ENCODE measurements at regions not wholly inside any gene's neighbourhood (a gene's known extent, or its start where the extent isn't known, plus 50 kb on each side); places are given as distances from the start of the nearest gene placed in this dataset.

DNA sequence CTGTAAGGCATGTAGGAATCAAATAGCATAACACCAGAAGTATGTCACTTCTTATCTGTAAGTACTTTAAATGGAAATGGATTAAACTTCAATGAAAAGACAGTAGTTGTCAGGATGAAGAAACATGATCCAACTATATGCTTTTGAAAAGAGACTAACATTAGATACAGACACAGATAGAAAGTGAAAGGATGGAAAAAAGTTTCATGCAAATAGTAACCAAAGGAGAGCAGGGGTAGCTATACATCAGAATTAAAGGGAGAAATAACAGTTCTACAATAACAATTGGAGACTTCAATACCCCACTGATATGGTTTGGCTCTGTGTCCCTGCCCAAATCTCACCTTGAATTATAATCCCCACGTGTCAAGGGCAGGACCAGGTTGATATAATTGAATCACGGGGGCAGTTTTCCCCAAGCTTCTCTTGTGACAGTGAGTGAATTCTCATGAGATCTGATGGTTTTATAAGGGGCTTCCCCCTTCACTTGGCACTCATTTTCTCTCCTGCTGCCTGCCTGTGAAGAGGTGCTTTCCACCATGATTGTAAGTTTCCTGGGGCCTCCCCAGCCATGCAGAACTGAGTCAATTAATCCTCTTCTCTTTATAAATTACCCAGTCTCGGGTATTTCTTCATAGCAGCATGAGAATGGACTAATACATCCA lies 205.4 kb upstream of the CDH2 start:
- no peak overlapping the region for H3K4me3 ChIP-seq
- no peaks in the 10 kb centered on the region for H3K36me3 ChIP-seq
- no peaks in the 10 kb centered on the region for H3K4me1 ChIP-seq
- H3K27ac ChIP-seq, result no peak overlapping the region
- H3K27me3 ChIP-seq, result no peaks in the 10 kb centered on the region
- TF ChIP-seq POLR2A (IDR thresholded peaks at IDR 0.05) (no peak), CTCF (IDR thresholded peaks at IDR 0.05) (no peak)
- no peaks in the 10 kb centered on the region for H3K9me3 ChIP-seq
- DNase-seq, result no peak
- intact Hi-C loops (cut with DNase I; ENCODE audit: low total_unique reads), result no loop called here

GRCh38 chr18:28372186-28372585 lies 195.3 kb upstream of the CDH2 start:
- H3K4me1 ChIP-seq, result no peaks in the 10 kb centered on the region
- H3K27ac ChIP-seq, result no peak overlapping the region
- TF ChIP-seq POLR2A (IDR thresholded peaks at IDR 0.05), result no peak
- TF ChIP-seq CTCF (IDR thresholded peaks at IDR 0.05), result no peak
- H3K9me3 ChIP-seq, result no peaks in the 10 kb centered on the region
- no peaks in the 10 kb centered on the region for H3K27me3 ChIP-seq
- no peak overlapping the region for H3K4me3 ChIP-seq
- no peak for DNase-seq
- intact Hi-C loops (cut with DNase I; ENCODE audit: low total_unique reads), result no loop called here
- no peaks in the 10 kb centered on the region for H3K36me3 ChIP-seq

- H3K4me1 ChIP-seq, result no peaks in the 10 kb centered on the region
- TF ChIP-seq CTCF (IDR thresholded peaks at IDR 0.05) (no peak), POLR2A (IDR thresholded peaks at IDR 0.05) (no peak)
- no peaks in the 10 kb centered on the region for H3K9me3 ChIP-seq
- no peak overlapping the region for H3K27ac ChIP-seq
- no peak overlapping the region for H3K4me3 ChIP-seq
- DNase-seq, result no peak
- no peaks in the 10 kb centered on the region for H3K36me3 ChIP-seq
- H3K27me3 ChIP-seq, result no peaks in the 10 kb centered on the region
- intact Hi-C loops (cut with DNase I; ENCODE audit: low total_unique reads), result no loop called here
These were observed 189.7 kb upstream of the CDH2 start for GRCh38 chr18:28366676-28367075.

- Histone ChIP-seq H3K4me1 (no peaks in the 10 kb centered on the region), H3K9me3 (no peaks in the 10 kb centered on the region), H3K4me3 (no peak overlapping the region), H3K27ac (no peak overlapping the region), H3K36me3 (no peaks in the 10 kb centered on the region), H3K27me3 (no peaks in the 10 kb centered on the region)
- TF ChIP-seq CTCF (IDR thresholded peaks at IDR 0.05), result no peak
- TF ChIP-seq POLR2A (IDR thresholded peaks at IDR 0.05), result no peak
- DNase-seq, result no peak
- intact Hi-C loops (cut with DNase I; ENCODE audit: low total_unique reads), result no loop called here
These were observed 188.5 kb upstream of the CDH2 start for GRCh38 chr18:28365411-28365831.

- Histone ChIP-seq H3K4me3 (no peak overlapping the region), H3K4me1 (no peaks in the 10 kb centered on the region), H3K27me3 (no peaks in the 10 kb centered on the region), H3K36me3 (no peaks in the 10 kb centered on the region), H3K27ac (no peak overlapping the region), H3K9me3 (no peaks in the 10 kb centered on the region)
- TF ChIP-seq POLR2A (IDR thresholded peaks at IDR 0.05) (no peak), CTCF (IDR thresholded peaks at IDR 0.05) (no peak)
- intact Hi-C loops (cut with DNase I; ENCODE audit: low total_unique reads), result no loop called here
- no peak for DNase-seq
These were observed 186.2 kb upstream of the CDH2 start for GRCh38 chr18:28363124-28363523.

Measured in uterus (tissue), 3 donors.